ENCODE measurements at regions not wholly inside any gene's neighbourhood (a gene's known extent, or its start where the extent isn't known, plus 50 kb on each side); places are given as distances from the start of the nearest gene placed in this dataset.
A peak's percentile ranks its signal among the peaks of the same experiment; 100 is the strongest.
"Not testable (repeated sequence)": the region's sequence is repeated elsewhere in the genome, so short reads cannot be mapped to it uniquely, and the experiment has no call there.

GRCh38 chr5:85556464-85556863 is 1061.3 kb upstream of the COX7C start:
- H3K4me1 ChIP-seq: no peaks in the 10 kb centered on the region
- no peaks in the 10 kb centered on the region for H3K79me2 ChIP-seq (ENCODE audit: low read depth)
- no peak overlapping the region for H2AFZ ChIP-seq (replicated peaks)
- no peak overlapping the region for H3K9ac ChIP-seq
- H3K27me3 Mint-ChIP-seq (ENCODE audit: insufficient read depth, low read depth): peaks cover 3% of the 10 kb centered on the region
- no peaks in the 10 kb centered on the region for H3K36me3 ChIP-seq
- H4K20me1 ChIP-seq (ENCODE audit: low read depth): no peaks in the 10 kb centered on the region
- H3K4me2 ChIP-seq: no peak overlapping the region
- no peaks in the 10 kb centered on the region for H3K4me1 Mint-ChIP-seq
- no peaks in the 10 kb centered on the region for H3K27me3 ChIP-seq
- H3K4me3 ChIP-seq: no peak overlapping the region
- TF ChIP-seq EZH2 (IDR thresholded peaks at IDR 0.05): no peak
- TF ChIP-seq EZH2phosphoT487 (IDR thresholded peaks at IDR 0.05): no peak
- TF ChIP-seq CTCF (IDR thresholded peaks at IDR 0.05): no peak
- H3K9me3 Mint-ChIP-seq: peaks cover 13% of the 10 kb centered on the region
- H3F3A ChIP-seq (ENCODE audit: low read depth): no peaks in the 10 kb centered on the region
- no peak overlapping the region for H3K27ac ChIP-seq
- no peak overlapping the region for H3K27ac Mint-ChIP-seq
- H3K4me3 Mint-ChIP-seq: no peak overlapping the region
- H3K9me3 ChIP-seq (ENCODE audit: low read depth): no peaks in the 10 kb centered on the region
- no peaks in the 10 kb centered on the region for H3K36me3 Mint-ChIP-seq
- no peak for DNase-seq (ENCODE audit: low spot score)

GRCh38 chr5:85576666-85577065 is 1041.1 kb upstream of the COX7C start:
- H3K4me1 ChIP-seq: no peaks in the 10 kb centered on the region
- Mint-ChIP-seq H3K4me3 (no peak overlapping the region), H3K4me1 (no peaks in the 10 kb centered on the region), H3K36me3 (no peaks in the 10 kb centered on the region), H3K27ac (no peak overlapping the region), H3K9me3 (no peaks in the 10 kb centered on the region), H3K27me3 (ENCODE audit: insufficient read depth, low read depth) (no peaks in the 10 kb centered on the region)
- DNase-seq (ENCODE audit: low spot score): no peak
- no peaks in the 10 kb centered on the region for H3F3A ChIP-seq (ENCODE audit: low read depth)
- H3K4me2 ChIP-seq: no peak overlapping the region
- no peaks in the 10 kb centered on the region for H3K79me2 ChIP-seq (ENCODE audit: low read depth)
- no peak overlapping the region for H3K27ac ChIP-seq
- no peaks in the 10 kb centered on the region for H3K9me3 ChIP-seq (ENCODE audit: low read depth)
- no peak overlapping the region for H3K4me3 ChIP-seq
- no peaks in the 10 kb centered on the region for H3K36me3 ChIP-seq
- H2AFZ ChIP-seq (replicated peaks): no peak overlapping the region
- no peak overlapping the region for H3K9ac ChIP-seq
- H4K20me1 ChIP-seq (ENCODE audit: low read depth): no peaks in the 10 kb centered on the region
- no peaks in the 10 kb centered on the region for H3K27me3 ChIP-seq
- TF ChIP-seq EZH2phosphoT487 (IDR thresholded peaks at IDR 0.05): no peak
- TF ChIP-seq EZH2 (IDR thresholded peaks at IDR 0.05): no peak
- TF ChIP-seq CTCF (IDR thresholded peaks at IDR 0.05): no peak

GRCh38 chr5:85587806-85588205 is 1029.9 kb upstream of the COX7C start:
- not testable (repeated sequence) for H3K9ac ChIP-seq; H3K36me3 Mint-ChIP-seq; H4K20me1 ChIP-seq (ENCODE audit: low read depth); H3K4me1 Mint-ChIP-seq; H3K27ac Mint-ChIP-seq; H3K27ac ChIP-seq; H3K4me3 ChIP-seq; H3K27me3 Mint-ChIP-seq (ENCODE audit: insufficient read depth, low read depth); H3F3A ChIP-seq (ENCODE audit: low read depth); H3K27me3 ChIP-seq; H3K36me3 ChIP-seq; H3K4me3 Mint-ChIP-seq; H3K4me2 ChIP-seq; H3K4me1 ChIP-seq; H2AFZ ChIP-seq (replicated peaks); H3K79me2 ChIP-seq (ENCODE audit: low read depth); H3K9me3 ChIP-seq (ENCODE audit: low read depth)
- DNase-seq (ENCODE audit: low spot score): peak; percentile 52
- H3K9me3 Mint-ChIP-seq: peaks cover 17% of the 10 kb centered on the region

GRCh38 chr5:85588268-85588667 is 1029.5 kb upstream of the COX7C start:
- not testable (repeated sequence) for H3K79me2 ChIP-seq (ENCODE audit: low read depth); H3K4me3 Mint-ChIP-seq; H3K9me3 ChIP-seq (ENCODE audit: low read depth); H3K36me3 Mint-ChIP-seq; H3K27ac ChIP-seq; H3K27me3 ChIP-seq; H2AFZ ChIP-seq (replicated peaks); H3K9ac ChIP-seq; H3K27me3 Mint-ChIP-seq (ENCODE audit: insufficient read depth, low read depth); H4K20me1 ChIP-seq (ENCODE audit: low read depth); H3K36me3 ChIP-seq; H3K4me2 ChIP-seq; H3K4me1 Mint-ChIP-seq; H3K4me3 ChIP-seq; H3K27ac Mint-ChIP-seq; H3F3A ChIP-seq (ENCODE audit: low read depth); DNase-seq (ENCODE audit: low spot score); H3K4me1 ChIP-seq
- peaks cover 17% of the 10 kb centered on the region for H3K9me3 Mint-ChIP-seq

All from neural progenitor cell (in vitro differentiated cells).